ENCODE measurements at regions not wholly inside any gene's neighbourhood (a gene's known extent, or its start where the extent isn't known, plus 50 kb on each side); places are given as distances from the start of the nearest gene placed in this dataset.

DNA sequence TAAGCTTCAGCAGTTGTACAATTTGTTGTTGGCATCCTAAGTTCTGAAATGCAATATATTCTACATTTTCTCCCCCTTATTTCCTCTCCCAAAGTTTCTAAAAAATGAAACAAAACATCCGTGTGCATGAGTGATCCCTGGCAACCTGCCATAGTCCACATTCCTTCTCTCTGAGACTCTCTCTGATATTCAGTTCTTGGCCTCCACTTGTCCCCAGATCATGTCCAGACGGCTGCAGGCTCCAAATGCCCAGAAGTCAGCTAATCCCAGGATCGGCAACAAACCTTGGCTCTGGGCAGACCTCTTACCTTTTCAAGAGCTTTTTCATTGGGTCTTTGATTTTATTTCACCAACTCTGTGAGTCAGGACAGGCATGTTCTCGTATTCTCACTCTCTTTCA is 187.8 kb downstream of the ETS2 start:
- DNase-seq (ENCODE audit: low spot score): no peak
- no peak overlapping the region for H3K4me3 Mint-ChIP-seq (ENCODE audit: unreplicated experiment)
- peak overlapping the region; percentile 93 for H3K27ac Mint-ChIP-seq (ENCODE audit: unreplicated experiment)
- TF ChIP-seq, protein P1, sequence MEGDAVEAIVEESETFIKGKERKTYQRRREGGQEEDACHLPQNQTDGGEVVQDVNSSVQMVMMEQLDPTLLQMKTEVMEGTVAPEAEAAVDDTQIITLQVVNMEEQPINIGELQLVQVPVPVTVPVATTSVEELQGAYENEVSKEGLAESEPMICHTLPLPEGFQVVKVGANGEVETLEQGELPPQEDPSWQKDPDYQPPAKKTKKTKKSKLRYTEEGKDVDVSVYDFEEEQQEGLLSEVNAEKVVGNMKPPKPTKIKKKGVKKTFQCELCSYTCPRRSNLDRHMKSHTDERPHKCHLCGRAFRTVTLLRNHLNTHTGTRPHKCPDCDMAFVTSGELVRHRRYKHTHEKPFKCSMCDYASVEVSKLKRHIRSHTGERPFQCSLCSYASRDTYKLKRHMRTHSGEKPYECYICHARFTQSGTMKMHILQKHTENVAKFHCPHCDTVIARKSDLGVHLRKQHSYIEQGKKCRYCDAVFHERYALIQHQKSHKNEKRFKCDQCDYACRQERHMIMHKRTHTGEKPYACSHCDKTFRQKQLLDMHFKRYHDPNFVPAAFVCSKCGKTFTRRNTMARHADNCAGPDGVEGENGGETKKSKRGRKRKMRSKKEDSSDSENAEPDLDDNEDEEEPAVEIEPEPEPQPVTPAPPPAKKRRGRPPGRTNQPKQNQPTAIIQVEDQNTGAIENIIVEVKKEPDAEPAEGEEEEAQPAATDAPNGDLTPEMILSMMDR (IDR thresholded peaks at IDR 0.05; ENCODE audit: unreplicated experiment): no peak
- H3K27me3 Mint-ChIP-seq (ENCODE audit: unreplicated experiment): peaks cover 6% of the 10 kb centered on the region
- peaks cover 70% of the 10 kb centered on the region for H3K4me1 Mint-ChIP-seq (ENCODE audit: unreplicated experiment)
- H3K9me3 Mint-ChIP-seq (ENCODE audit: unreplicated experiment): no peaks in the 10 kb centered on the region
- no peaks in the 10 kb centered on the region for H3K36me3 Mint-ChIP-seq (ENCODE audit: low read depth, unreplicated experiment)

DNA sequence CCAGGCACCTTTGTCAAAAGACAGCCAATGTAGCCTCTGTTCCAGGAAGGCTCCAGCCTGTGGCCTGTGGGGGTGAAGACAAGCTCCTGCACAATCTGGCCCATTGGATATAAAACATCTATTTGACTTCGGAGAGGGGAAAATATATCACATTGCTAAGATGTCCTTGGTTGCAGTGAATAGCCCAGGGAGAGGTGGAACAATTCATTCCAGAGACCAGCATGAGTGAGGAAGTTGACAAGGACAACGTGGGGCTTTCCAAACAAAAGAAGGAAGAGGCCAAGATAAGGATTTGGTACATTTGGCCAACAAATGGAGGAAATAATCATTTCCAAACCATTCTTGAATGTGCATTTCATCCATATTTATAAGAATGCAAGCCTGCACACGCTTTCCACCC is 187.0 kb downstream of the ETS2 start:
- Mint-ChIP-seq H3K36me3 (ENCODE audit: low read depth, unreplicated experiment) (no peaks in the 10 kb centered on the region), H3K27ac (ENCODE audit: unreplicated experiment) (peak overlapping the region; percentile 93), H3K4me3 (ENCODE audit: unreplicated experiment) (no peak overlapping the region), H3K9me3 (ENCODE audit: unreplicated experiment) (no peaks in the 10 kb centered on the region), H3K27me3 (ENCODE audit: unreplicated experiment) (peaks cover 9% of the 10 kb centered on the region), H3K4me1 (ENCODE audit: unreplicated experiment) (peaks cover 74% of the 10 kb centered on the region)
- TF ChIP-seq, protein P1 (IDR thresholded peaks at IDR 0.05; ENCODE audit: unreplicated experiment): no peak
- DNase-seq (ENCODE audit: low spot score): peak; percentile 18

DNA sequence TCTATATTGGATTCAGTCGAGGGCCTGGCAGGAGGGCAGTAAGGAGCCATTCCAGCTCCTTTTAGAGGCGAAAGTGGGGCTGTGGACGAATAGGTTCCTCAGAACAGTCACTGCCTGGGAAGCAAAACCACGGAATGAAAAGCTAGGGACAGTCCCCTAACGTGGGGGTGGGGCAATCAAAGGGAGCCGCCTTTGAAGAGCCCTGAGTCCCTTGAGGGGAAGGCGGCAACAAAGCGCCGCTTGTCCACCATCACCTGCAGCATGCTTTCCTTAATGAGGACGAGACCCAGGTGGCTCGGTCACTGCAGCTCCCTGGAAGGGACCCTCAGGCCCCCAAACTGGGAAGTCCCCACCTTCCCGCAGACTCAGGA is 184.7 kb downstream of the ETS2 start:
- peak overlapping the region; percentile 79 for H3K27ac Mint-ChIP-seq (ENCODE audit: unreplicated experiment)

DNA sequence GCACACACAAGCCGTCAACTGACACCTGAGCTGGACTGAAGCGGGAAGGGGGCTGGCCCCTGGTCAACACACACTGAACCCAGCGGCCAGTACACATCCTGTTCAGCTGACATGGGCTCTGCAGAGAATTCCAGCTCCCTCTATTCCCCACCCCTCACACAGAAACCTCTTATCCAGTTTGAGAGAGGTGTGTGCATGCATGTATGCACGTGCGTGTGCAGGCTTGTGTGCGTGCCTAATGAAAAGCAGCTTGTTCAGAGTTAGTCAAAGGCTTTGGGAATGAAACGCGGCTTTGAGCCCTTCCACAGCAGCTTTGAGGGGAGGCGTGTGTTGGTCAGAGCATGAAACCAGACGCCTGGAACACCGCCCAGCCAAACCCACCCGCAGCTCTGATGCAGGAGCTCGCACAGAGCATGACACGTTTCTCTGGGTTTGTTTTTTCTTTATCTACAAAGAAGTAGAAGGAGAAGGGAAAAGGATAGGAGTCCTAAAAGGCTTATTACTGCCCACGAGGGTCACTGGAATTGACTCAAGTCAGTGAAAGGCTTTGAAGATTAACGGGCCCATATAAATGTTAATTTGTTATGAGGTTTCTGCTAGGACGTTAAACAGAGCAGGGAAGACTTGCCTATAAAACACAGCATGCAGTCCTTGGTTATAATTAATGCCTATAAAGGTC is 184.2 kb downstream of the ETS2 start:
- Mint-ChIP-seq H3K27ac (ENCODE audit: unreplicated experiment) (no peak overlapping the region), H3K27me3 (ENCODE audit: unreplicated experiment) (peaks cover 9% of the 10 kb centered on the region), H3K4me1 (ENCODE audit: unreplicated experiment) (peaks cover 68% of the 10 kb centered on the region), H3K4me3 (ENCODE audit: unreplicated experiment) (no peak overlapping the region), H3K36me3 (ENCODE audit: low read depth, unreplicated experiment) (no peaks in the 10 kb centered on the region), H3K9me3 (ENCODE audit: unreplicated experiment) (no peaks in the 10 kb centered on the region)
- DNase-seq (ENCODE audit: low spot score): no peak
- TF ChIP-seq, protein P1 (IDR thresholded peaks at IDR 0.05; ENCODE audit: unreplicated experiment): no peak

More for the DNA sequence above, 184.7 kb downstream of the ETS2 start:
- Mint-ChIP-seq H3K27me3 (ENCODE audit: unreplicated experiment) (peaks cover 9% of the 10 kb centered on the region), H3K4me3 (ENCODE audit: unreplicated experiment) (no peak overlapping the region), H3K4me1 (ENCODE audit: unreplicated experiment) (peaks cover 70% of the 10 kb centered on the region), H3K9me3 (ENCODE audit: unreplicated experiment) (no peaks in the 10 kb centered on the region), H3K36me3 (ENCODE audit: low read depth, unreplicated experiment) (no peaks in the 10 kb centered on the region)
- TF ChIP-seq, protein P1 (IDR thresholded peaks at IDR 0.05; ENCODE audit: unreplicated experiment): no peak
- DNase-seq (ENCODE audit: low spot score): no peak

DNA sequence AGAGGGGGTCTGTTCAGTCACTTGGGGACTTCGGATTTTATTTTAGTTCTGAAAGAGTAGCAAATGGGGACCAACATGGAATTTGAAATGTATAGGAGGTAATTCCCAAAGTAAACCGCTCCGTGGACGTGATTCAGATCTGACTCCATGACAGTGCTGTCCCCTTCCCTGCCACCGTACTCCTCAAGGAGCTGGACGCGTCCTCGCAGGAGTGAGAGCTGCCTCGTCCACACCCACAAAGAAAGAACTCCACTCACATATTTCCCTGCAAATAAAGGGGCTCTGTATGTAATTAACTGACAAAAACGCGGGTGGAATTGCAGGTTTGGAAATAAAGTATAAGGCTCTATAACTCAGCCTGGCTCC is 183.6 kb downstream of the ETS2 start:
- H3K36me3 Mint-ChIP-seq (ENCODE audit: low read depth, unreplicated experiment): no peaks in the 10 kb centered on the region
- no peak overlapping the region for H3K4me3 Mint-ChIP-seq (ENCODE audit: unreplicated experiment)
- peaks cover 6% of the 10 kb centered on the region for H3K27me3 Mint-ChIP-seq (ENCODE audit: unreplicated experiment)
- H3K9me3 Mint-ChIP-seq (ENCODE audit: unreplicated experiment): no peaks in the 10 kb centered on the region
- peaks cover 62% of the 10 kb centered on the region for H3K4me1 Mint-ChIP-seq (ENCODE audit: unreplicated experiment)
- no peak overlapping the region for H3K27ac Mint-ChIP-seq (ENCODE audit: unreplicated experiment)
- no peak for DNase-seq (ENCODE audit: low spot score)
- TF ChIP-seq, protein P1 (IDR thresholded peaks at IDR 0.05; ENCODE audit: unreplicated experiment): no peak
